ENCODE measurements at regions not wholly inside any gene's neighbourhood (a gene's known extent, or its start where the extent isn't known, plus 50 kb on each side); places are given as distances from the start of the nearest gene placed in this dataset.
"Not testable (repeated sequence)": the region's sequence is repeated elsewhere in the genome, so short reads cannot be mapped to it uniquely, and the experiment has no call there.

DNA sequence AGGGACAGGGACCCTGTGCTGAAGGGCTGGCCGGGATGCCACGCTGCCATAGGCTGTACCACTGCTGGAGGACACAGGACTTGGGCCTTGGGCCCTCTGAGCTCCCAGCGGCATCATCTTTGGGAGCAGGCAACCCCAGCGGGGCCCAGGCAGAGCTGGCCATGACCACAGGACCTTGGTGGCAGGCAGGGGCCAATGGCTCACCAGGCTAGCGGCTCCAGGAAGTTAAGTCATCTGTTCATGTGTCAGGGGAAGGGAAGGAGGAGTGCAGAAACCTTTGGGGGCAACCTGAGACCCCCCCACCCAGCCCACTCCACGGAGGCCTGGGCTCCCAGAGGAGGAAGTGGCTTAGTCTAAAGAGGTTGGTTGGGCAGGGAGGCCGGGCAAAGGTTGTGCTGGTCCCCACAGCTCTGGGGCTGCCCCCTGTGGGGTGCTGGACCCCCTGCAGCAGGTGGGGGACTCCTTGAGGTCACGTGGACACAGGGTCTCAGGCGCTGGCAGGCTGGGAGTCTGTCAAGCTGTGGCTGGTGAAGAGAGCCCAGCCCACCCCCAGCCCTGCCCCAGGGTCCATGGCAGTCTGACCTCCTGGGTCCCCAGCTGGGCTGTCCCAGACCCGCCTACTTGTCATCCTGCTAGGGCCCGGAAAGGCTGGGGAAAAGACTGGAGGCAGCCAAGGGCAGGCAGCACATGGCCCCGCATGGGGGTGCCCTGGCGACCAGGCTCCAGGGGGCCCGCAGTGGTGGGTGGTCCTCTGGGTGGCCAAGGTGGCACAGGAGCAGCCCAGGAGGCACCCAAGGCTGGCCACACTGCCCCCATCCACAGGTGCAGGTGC lies 184.3 kb downstream of the IGLL1 start:
- DNase-seq (ENCODE audit: low spot score) = no peak

DNA sequence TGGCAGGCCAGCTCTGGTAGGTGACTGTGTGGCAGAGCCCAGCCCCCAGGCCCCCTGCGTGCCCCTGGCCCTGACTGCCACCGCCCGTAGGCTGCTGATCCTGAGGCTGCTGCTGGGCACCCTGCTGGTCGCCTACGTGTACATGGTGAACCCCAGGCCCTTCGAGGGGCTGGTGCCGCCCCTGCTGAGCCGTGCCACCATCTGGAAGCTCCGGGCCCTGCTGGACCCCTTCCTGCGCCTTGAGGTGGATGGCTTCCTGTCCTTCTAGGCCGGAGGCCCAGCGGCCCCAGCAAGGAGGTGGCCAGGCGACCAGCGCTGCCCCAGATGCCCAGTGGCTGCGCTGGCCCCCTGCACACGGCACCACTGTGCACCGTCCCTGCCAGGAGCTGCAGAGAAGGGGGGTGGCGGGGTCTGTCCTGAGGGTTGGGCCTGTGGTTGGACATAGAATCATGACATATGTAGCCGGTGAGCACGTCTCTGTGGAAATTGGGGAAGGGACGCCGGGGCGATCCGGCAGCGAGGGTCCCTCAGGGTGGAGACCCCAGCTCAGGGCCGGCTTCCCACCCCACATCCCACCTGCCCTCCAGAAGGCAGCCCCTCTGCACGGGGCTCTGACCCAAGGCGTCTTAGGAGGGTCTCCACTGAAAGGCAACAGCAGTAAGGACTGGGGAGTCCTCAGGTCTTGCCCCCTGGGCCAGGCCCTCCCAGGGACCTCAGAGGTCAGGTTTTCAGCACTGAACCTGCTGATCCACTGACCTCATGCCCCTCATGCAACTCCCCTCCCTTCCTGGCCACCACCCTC lies 185.4 kb downstream of the IGLL1 start:
- DNase-seq (ENCODE audit: low spot score) = no peak

GRCh38 chr22:23393721-23394320 lies 186.3 kb downstream of the IGLL1 start:
- DNase-seq (ENCODE audit: low spot score) = no peak

DNA sequence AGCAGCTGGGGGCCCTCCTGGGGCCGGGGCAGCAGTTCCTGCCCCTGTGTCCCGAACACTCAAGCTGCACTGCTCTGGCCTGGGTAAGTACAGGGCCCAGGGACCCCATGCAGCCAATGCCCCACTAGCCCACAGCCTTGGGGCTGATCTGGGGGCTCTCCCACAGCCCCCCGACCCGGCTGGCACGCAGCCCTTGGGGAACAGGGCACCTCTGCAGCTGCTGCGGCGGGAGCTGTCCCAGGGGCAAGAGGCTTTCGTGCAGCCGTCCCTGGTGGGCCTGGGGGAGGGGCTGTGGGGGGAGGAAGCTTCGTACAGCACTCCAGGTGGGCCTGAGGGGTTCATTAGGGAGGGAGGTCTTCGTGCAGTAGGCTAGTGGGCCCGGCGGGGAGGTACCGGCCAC lies 186.9 kb downstream of the IGLL1 start:
- DNase-seq (ENCODE audit: low spot score) = not testable (repeated sequence)

DNA sequence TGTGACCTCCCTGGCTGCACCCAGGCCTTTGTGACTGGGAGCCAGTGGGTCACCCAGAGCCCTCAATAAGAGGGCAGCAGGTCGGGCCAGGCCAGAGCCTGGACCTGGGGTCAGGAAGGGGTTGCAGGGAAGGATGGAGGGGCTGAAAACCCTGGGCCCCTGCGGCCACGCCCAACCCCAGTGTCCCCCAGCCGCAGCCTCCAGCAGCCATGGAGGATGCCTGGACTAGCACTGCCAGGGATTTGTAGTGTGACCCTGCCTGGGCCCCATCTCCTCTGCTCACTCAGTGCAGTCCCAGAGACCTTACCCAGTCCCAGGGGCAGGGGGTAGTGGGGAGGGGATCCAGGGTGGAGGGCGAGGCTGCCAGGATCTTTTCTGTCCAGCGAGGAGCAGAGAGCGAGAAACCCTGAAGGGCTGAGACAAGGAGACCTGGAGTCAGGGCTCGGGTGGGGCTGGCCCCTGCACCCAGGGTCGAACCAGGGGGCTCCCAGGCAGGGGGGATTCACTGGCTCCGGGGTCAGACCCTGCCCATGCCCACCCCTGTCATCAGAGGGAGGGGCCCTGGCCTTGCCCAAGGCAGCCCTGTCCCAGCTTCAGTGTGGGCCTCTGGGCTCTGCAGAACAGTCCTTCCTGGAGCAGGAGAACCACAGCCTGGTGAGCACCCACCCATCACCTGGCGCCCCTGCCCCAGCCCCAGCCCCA lies 187.5 kb downstream of the IGLL1 start:
- no peak for DNase-seq (ENCODE audit: low spot score)

DNA sequence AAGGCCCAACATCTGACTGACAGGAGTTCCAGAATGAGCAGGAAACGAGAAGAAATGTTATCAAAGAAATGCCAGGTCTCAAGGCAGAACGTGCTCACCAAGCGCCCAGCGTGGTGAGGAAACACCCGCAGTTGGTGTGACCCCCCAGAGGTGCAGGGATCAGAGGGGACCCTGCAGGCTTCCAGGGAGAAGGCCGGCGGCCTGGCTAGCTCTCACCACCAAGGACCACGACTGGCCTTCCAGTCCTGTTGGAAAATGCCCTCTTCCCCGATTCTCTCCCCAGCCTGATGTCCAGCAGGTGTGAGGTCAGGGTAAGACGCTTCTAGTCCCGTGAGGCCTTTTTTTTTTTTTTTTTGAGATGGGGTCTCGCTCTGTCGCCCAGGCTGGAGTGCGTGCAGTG lies 189.1 kb downstream of the IGLL1 start:
- no peak for DNase-seq (ENCODE audit: low spot score)

DNA sequence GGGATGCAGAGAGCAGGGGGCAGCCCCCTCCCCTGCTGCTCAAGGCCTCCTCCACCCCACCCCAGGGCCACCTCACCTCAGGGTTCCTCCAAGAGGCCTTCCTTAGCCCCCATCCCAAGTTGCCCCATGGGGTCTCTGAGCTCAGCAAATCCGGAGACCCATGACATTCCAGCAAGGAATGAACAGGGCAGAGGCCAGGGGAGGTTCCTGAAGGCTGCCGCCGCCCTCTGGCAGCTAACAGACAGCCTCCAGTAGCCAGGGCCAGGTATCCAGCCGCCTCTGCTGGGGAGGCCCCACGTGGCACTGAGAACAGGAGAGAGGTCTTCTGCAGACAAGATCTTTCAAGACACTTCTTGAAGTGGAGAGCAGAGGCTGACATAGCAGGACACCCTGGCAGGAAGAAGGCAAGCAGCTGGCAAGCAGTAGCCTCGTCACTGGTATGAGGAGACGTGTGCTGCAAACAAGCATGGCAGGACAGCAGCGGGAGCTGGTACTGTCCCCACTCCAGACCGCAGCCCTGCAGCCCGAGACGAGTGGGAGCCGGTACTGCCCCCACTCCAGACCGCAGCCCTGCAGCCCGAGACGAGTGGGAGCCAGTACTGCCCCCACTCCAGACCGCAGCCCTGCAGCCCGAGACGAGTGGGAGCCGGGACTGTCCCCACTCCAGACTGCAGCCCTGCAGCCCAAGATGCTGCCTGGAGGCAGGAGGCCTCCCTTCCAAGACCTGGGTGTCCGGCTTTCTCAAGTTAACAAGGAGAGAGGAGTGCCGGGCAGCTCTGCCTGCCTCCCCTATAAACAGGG lies 190.6 kb downstream of the IGLL1 start:
- peak; percentile 47 for DNase-seq (ENCODE audit: low spot score)

DNA sequence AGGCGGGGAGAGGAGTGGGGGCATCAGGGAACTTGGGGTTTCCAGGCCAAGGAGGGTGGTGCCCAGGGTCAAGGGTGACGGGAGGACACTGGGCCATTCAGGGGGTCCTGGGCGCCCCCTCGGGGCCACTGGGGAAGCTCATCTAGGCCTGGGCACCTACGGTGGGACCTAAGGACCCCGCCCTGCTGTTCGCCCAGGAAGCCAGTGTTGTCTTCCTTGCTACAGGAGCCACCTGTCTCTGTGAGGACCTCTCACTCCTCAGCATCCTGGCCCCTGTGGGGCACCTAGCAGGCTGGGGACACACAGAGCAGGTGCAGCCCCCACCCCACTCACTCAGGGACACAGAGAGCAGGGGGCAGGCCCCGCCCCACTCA lies 191.6 kb downstream of the IGLL1 start:
- no peak for DNase-seq (ENCODE audit: low spot score)

- no peak for DNase-seq (ENCODE audit: low spot score)
Measured at GRCh38 chr22:23387827-23388516, 192.1 kb downstream of the IGLL1 start.

- no peak for DNase-seq (ENCODE audit: low spot score)
Measured at GRCh38 chr22:23386822-23387580, 193.1 kb downstream of the IGLL1 start.

- peak; percentile 82 for DNase-seq (ENCODE audit: low spot score)
Measured at GRCh38 chr22:23385678-23386631, 194.1 kb downstream of the IGLL1 start.

DNA sequence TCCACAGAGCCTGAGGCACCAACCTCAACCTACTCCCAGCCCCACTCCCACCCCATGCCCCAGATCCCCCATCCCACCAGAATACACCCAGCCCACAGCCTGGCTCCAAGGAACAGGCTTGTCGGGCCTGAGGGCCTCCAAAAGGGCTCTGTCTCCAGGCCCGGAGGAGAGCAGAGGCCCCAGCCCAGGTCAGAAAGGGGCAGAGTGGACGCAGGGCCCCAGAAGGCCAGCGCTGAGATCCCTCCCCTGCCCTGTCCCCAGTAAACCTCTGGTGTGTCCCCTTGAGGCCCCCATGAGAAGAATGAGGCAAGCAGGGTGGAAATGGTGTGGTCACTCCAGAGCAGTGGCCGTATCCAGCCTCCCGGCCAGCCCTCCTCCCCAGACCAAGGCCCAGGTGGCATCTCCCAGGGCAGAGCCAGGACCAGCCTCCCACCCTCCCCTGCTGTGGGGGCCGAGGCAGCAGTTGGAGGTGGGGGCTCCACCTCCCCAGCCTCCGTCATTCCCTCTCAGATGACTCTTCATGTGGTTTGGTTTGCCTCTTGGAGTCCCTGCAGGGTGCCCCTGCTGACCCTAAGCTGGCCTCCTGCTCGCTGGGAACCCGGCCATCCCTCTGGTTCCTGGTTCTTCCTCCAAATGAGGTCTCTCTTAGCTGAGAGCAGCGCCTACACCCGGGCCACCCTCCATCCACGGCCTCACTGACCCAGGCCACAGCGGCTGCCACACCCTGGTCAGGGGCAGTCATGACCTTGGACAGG lies 195.0 kb downstream of the IGLL1 start:
- DNase-seq (ENCODE audit: low spot score) = no peak

GRCh38 chr22:23384431-23384830 lies 195.7 kb downstream of the IGLL1 start:
- DNase-seq (ENCODE audit: low spot score) = no peak

GRCh38 chr22:23383491-23384361 lies 196.4 kb downstream of the IGLL1 start:
- DNase-seq (ENCODE audit: low spot score) = peak; percentile 59

- DNase-seq (ENCODE audit: low spot score) = no peak
Measured at GRCh38 chr22:23382428-23383218, 197.5 kb downstream of the IGLL1 start.

Measured in SK-N-DZ (cell line).